ENCODE measurements at regions not wholly inside any gene's neighbourhood (a gene's known extent, or its start where the extent isn't known, plus 50 kb on each side); places are given as distances from the start of the nearest gene placed in this dataset.
A peak's percentile ranks its signal among the peaks of the same experiment; 100 is the strongest.

DNA sequence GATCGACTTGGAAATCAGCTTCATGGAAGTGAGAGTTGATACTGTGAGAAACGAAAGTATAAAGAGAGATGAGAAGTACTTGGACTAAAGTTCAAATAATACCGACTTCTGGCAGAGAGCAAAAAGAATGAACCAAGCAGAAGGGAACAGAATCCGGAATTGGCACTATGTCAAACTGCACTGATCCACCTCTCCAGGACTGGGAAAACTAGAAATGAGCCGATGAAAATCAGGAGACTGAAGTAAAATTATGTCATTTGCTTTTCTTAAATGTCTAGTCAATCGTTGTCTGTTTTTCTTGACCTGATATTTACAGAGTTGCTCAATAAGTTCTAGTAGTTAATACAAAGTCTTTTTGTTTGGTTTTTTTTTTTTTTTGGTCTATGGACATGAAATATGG lies 163.0 kb upstream of the FOXG1 start:
- TF ChIP-seq EP300 (IDR thresholded peaks at IDR 0.05; ENCODE audit: borderline replicate concordance) (no peak), ZBTB7A (IDR thresholded peaks at IDR 0.05; ENCODE audit: low read depth) (no peak), CEBPB (IDR thresholded peaks at IDR 0.05) (no peak), FOXM1 (IDR thresholded peaks at IDR 0.05; ENCODE audit: borderline replicate concordance, low read depth) (no peak), EGR1 (IDR thresholded peaks at IDR 0.05) (no peak), CREB1 (IDR thresholded peaks at IDR 0.05; ENCODE audit: low read depth) (no peak), REST (IDR thresholded peaks at IDR 0.05; ENCODE audit: low read depth) (no peak), RAD21 (IDR thresholded peaks at IDR 0.05; ENCODE audit: low read depth) (no peak), TAF1 (IDR thresholded peaks at IDR 0.05; ENCODE audit: low read depth) (no peak), TEAD4 (IDR thresholded peaks at IDR 0.05) (no peak), NFIC (IDR thresholded peaks at IDR 0.05) (no peak)
- TF ChIP-seq, protein P1, sequence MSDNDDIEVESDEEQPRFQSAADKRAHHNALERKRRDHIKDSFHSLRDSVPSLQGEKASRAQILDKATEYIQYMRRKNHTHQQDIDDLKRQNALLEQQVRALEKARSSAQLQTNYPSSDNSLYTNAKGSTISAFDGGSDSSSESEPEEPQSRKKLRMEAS (IDR thresholded peaks at IDR 0.05), result no peak

- no peak for TF ChIP-seq RAD21 (IDR thresholded peaks at IDR 0.05; ENCODE audit: low read depth)
- no peak for TF ChIP-seq FOXM1 (IDR thresholded peaks at IDR 0.05; ENCODE audit: borderline replicate concordance, low read depth)
- TF ChIP-seq NFIC (IDR thresholded peaks at IDR 0.05), result no peak
- no peak for TF ChIP-seq REST (IDR thresholded peaks at IDR 0.05; ENCODE audit: low read depth)
- TF ChIP-seq CREB1 (IDR thresholded peaks at IDR 0.05; ENCODE audit: low read depth), result no peak
- no peak for TF ChIP-seq EGR1 (IDR thresholded peaks at IDR 0.05)
- TF ChIP-seq USF1 (IDR thresholded peaks at IDR 0.05), result no peak
- no peak for TF ChIP-seq ZBTB7A (IDR thresholded peaks at IDR 0.05; ENCODE audit: low read depth)
- TF ChIP-seq CEBPB (IDR thresholded peaks at IDR 0.05), result no peak
- TF ChIP-seq YY1 (IDR thresholded peaks at IDR 0.05; ENCODE audit: low read depth), result no peak
- no peak for TF ChIP-seq TAF1 (IDR thresholded peaks at IDR 0.05; ENCODE audit: low read depth)
- TF ChIP-seq EP300 (IDR thresholded peaks at IDR 0.05; ENCODE audit: borderline replicate concordance), result no peak
- TF ChIP-seq TEAD4 (IDR thresholded peaks at IDR 0.05), result no peak
- TF ChIP-seq TCF12 (IDR thresholded peaks at IDR 0.05; ENCODE audit: low read depth), result no peak
- TF ChIP-seq, protein P1 (IDR thresholded peaks at IDR 0.05), result no peak
Measured at GRCh38 chr14:28607661-28608060, 158.9 kb upstream of the FOXG1 start.

DNA sequence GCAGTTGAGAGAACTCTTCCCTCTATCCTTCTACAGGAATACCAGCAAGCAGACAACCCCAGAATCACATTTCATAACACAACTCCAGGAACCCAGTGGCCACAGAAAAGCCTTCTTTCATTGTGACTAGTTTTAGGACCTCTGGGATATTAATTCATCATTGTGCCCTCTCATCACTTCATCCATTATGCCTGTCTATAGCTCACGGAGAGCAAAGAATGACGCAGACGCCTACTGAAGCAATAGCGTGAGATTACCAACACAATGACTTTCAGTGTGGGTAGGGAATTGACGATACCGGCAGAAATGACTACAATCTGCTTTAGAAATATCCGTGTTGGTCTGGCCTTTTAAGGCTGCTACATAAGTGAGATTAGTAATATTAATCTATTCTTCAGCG lies 158.1 kb upstream of the FOXG1 start:
- TF ChIP-seq TCF12 (IDR thresholded peaks at IDR 0.05; ENCODE audit: low read depth) (no peak), CEBPB (IDR thresholded peaks at IDR 0.05) (no peak), FOXM1 (IDR thresholded peaks at IDR 0.05; ENCODE audit: borderline replicate concordance, low read depth) (no peak), EP300 (IDR thresholded peaks at IDR 0.05; ENCODE audit: borderline replicate concordance) (no peak), ZBTB7A (IDR thresholded peaks at IDR 0.05; ENCODE audit: low read depth) (no peak), USF1 (IDR thresholded peaks at IDR 0.05) (no peak)

DNA sequence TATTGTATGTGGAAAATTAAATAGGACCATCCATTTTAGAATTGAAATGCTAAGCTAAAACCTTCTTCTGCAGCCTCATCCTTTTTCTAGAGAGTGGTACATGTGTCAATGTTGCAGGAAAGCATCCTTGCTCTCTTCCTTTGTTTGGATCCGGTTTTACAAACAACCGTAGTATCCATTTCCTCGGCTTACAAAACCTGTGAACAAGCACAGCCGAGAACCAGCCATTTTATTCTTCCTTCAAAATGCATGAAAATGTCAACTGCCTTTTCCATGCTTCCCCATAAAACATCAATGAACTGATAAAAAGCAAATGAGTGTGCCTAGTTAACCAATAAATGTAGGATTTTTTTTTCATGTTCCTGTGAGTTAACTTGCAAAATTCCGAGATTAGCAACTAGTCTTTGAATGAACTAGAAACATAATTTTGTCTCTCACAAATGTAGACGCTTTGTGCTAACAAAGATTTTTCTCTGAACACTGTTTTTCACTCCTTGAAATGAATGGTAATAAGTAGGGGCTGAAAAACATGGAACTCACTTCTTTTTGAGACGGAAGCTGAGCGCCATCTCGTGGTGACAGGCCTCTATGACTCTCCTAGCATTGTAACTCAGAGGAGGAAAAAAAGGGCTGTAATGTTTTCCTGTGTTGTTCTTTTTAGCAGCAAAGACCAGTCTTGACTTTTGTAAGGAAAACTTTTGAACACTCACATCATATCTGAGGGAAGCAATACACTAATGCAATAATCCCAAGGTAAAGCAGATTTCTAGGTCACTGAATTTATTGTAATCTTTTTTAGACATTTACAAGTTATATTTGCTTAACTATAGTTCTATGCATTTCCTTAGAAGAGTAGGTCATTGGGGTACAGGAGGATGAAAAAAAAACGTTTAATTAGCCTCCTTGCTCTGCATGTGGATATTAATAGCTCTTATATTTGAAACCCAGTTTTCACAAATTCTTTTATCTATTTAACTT lies 157.4 kb upstream of the FOXG1 start:
- TF ChIP-seq REST (IDR thresholded peaks at IDR 0.05; ENCODE audit: low read depth) (no peak), RAD21 (IDR thresholded peaks at IDR 0.05; ENCODE audit: low read depth) (peak; percentile 87), CEBPB (IDR thresholded peaks at IDR 0.05) (no peak)
